Endothelial cell of hepatic sinusoid (primary cell): ENCODE measurements at regions not wholly inside any gene's neighbourhood (a gene's known extent, or its start where the extent isn't known, plus 50 kb on each side); places are given as distances from the start of the nearest gene placed in this dataset.
"Not testable (repeated sequence)": the region's sequence is repeated elsewhere in the genome, so short reads cannot be mapped to it uniquely, and the experiment has no call there.

ENCODE experiments used
- in situ Hi-C: cut with HindIII; loops from 2 replicates; pipeline ENCODE4 v1.10.0; 2017; ENCODE audit warnings: low sequenced_read_pairs

GRCh38 chr5:110869927-110870326, 131.1 kb downstream of the SLC25A46 start:
- in situ Hi-C loops, result no loop called here

- in situ Hi-C loops, result no loop called here
Measured at GRCh38 chr5:110872200-110872599, 133.4 kb downstream of the SLC25A46 start.

- in situ Hi-C loops, result no loop called here
Measured at GRCh38 chr5:110872963-110873362, 134.2 kb downstream of the SLC25A46 start.

GRCh38 chr5:110873773-110874437, 135.1 kb downstream of the SLC25A46 start:
- in situ Hi-C loops, result no loop called here

- in situ Hi-C loops, result not testable (repeated sequence)
Measured at GRCh38 chr5:110875115-110875514, 136.3 kb downstream of the SLC25A46 start.

GRCh38 chr5:110878115-110878514, 139.3 kb downstream of the SLC25A46 start:
- in situ Hi-C loops, result no loop called here

GRCh38 chr5:110879675-110880074, 140.9 kb downstream of the SLC25A46 start:
- in situ Hi-C loops, result no loop called here

- in situ Hi-C loops, result no loop called here
Measured at GRCh38 chr5:110880413-110880812, 141.6 kb downstream of the SLC25A46 start.

GRCh38 chr5:110884005-110884404, 145.2 kb downstream of the SLC25A46 start:
- in situ Hi-C loops, result no loop called here

GRCh38 chr5:110887170-110887569, 148.4 kb downstream of the SLC25A46 start:
- in situ Hi-C loops, result not testable (repeated sequence)

- in situ Hi-C loops, result not testable (repeated sequence)
Measured at GRCh38 chr5:110893854-110894483, 155.2 kb downstream of the SLC25A46 start.

- in situ Hi-C loops, result no loop called here
Measured at GRCh38 chr5:110894805-110895204, 156.0 kb downstream of the SLC25A46 start.

- in situ Hi-C loops, result no loop called here
Measured at GRCh38 chr5:110896901-110897300, 158.1 kb downstream of the SLC25A46 start.

GRCh38 chr5:110899566-110900412, 161.0 kb downstream of the SLC25A46 start:
- in situ Hi-C loops, result no loop called here

GRCh38 chr5:110900829-110901228, 162.0 kb downstream of the SLC25A46 start:
- in situ Hi-C loops, result no loop called here

- in situ Hi-C loops, result no loop called here
Measured at GRCh38 chr5:110903966-110904365, 165.2 kb downstream of the SLC25A46 start.

- in situ Hi-C loops, result no loop called here
Measured at GRCh38 chr5:110908848-110909247, 162.7 kb upstream of the TSLP start.

- in situ Hi-C loops, result no loop called here
Measured at GRCh38 chr5:110909415-110909814, 162.1 kb upstream of the TSLP start.

GRCh38 chr5:110909950-110910349, 161.6 kb upstream of the TSLP start:
- in situ Hi-C loops, result no loop called here

GRCh38 chr5:110913221-110913620, 158.3 kb upstream of the TSLP start:
- in situ Hi-C loops, result no loop called here

GRCh38 chr5:110916381-110917049, 155.0 kb upstream of the TSLP start:
- in situ Hi-C loops, result no loop called here
